ENCODE measurements at regions not wholly inside any gene's neighbourhood (a gene's known extent, or its start where the extent isn't known, plus 50 kb on each side); places are given as distances from the start of the nearest gene placed in this dataset.

- no peak for TF ChIP-seq EZH2 (IDR thresholded peaks at IDR 0.05; ENCODE audit: low read depth)
- TF ChIP-seq, protein P1, sequence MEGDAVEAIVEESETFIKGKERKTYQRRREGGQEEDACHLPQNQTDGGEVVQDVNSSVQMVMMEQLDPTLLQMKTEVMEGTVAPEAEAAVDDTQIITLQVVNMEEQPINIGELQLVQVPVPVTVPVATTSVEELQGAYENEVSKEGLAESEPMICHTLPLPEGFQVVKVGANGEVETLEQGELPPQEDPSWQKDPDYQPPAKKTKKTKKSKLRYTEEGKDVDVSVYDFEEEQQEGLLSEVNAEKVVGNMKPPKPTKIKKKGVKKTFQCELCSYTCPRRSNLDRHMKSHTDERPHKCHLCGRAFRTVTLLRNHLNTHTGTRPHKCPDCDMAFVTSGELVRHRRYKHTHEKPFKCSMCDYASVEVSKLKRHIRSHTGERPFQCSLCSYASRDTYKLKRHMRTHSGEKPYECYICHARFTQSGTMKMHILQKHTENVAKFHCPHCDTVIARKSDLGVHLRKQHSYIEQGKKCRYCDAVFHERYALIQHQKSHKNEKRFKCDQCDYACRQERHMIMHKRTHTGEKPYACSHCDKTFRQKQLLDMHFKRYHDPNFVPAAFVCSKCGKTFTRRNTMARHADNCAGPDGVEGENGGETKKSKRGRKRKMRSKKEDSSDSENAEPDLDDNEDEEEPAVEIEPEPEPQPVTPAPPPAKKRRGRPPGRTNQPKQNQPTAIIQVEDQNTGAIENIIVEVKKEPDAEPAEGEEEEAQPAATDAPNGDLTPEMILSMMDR (conservative IDR thresholded peaks at IDR 0.05) = no peak
These were observed 816.6 kb downstream of the DIAPH3 start for GRCh38 chr13:59346999-59347723.
